ENCODE measurements at regions not wholly inside any gene's neighbourhood (a gene's known extent, or its start where the extent isn't known, plus 50 kb on each side); places are given as distances from the start of the nearest gene placed in this dataset.

DNA sequence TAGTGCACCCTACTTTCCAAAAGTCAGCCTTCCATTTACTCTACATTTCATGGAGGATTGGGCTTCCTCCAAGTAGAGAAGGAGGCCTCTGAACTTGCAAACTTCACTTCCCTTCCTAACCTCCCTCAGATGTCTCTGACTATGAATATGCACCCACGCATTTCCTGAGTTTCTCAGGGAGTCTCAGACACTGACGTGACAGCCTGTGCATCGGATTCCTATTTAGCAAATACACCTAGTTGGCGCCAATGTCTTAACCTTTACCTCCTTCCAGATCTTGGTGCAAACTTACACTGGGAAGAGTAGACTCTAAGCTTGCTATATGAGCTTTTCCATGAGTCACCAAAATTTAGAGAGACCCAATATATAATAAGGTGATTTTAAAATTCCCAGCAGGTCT lies 920.1 kb upstream of the AUTS2 start:
- TF ChIP-seq, protein P1, sequence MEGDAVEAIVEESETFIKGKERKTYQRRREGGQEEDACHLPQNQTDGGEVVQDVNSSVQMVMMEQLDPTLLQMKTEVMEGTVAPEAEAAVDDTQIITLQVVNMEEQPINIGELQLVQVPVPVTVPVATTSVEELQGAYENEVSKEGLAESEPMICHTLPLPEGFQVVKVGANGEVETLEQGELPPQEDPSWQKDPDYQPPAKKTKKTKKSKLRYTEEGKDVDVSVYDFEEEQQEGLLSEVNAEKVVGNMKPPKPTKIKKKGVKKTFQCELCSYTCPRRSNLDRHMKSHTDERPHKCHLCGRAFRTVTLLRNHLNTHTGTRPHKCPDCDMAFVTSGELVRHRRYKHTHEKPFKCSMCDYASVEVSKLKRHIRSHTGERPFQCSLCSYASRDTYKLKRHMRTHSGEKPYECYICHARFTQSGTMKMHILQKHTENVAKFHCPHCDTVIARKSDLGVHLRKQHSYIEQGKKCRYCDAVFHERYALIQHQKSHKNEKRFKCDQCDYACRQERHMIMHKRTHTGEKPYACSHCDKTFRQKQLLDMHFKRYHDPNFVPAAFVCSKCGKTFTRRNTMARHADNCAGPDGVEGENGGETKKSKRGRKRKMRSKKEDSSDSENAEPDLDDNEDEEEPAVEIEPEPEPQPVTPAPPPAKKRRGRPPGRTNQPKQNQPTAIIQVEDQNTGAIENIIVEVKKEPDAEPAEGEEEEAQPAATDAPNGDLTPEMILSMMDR (conservative IDR thresholded peaks at IDR 0.05; ENCODE audit: low read length), result no peak
- no peak for TF ChIP-seq EZH2phosphoT487 (IDR thresholded peaks at IDR 0.05; ENCODE audit: borderline replicate concordance)
